DMS 273 (cell line): ENCODE measurements at regions not wholly inside any gene's neighbourhood (a gene's known extent, or its start where the extent isn't known, plus 50 kb on each side); places are given as distances from the start of the nearest gene placed in this dataset.

Source experiments
- DNase-seq: peaks from one replicate; lab custom pipeline; 2025; ENCODE audit not compliant: unreplicated experiment; lab: John Stamatoyannopoulos, UW

GRCh38 chr4:55753856-55754255, 65.7 kb upstream of the EXOC1L start:
- no peak for DNase-seq

- DNase-seq = no peak
These were observed 64.7 kb upstream of the EXOC1L start for GRCh38 chr4:55754754-55755350.

GRCh38 chr4:55756208-55756607, 63.4 kb upstream of the EXOC1L start:
- DNase-seq = no peak

GRCh38 chr4:55757356-55757952, 62.1 kb upstream of the EXOC1L start:
- peak; percentile 35 for DNase-seq

GRCh38 chr4:55758066-55758465, 61.5 kb upstream of the EXOC1L start:
- DNase-seq = peak; percentile 59

GRCh38 chr4:55758570-55758969, 61.0 kb upstream of the EXOC1L start:
- DNase-seq = peak; percentile 97

GRCh38 chr4:55762819-55763218, 56.8 kb upstream of the EXOC1L start:
- DNase-seq = peak; percentile 62

- DNase-seq = no peak
These were observed 55.6 kb upstream of the EXOC1L start for GRCh38 chr4:55763996-55764395.

- no peak for DNase-seq
These were observed 54.5 kb upstream of the EXOC1L start for GRCh38 chr4:55765070-55765469.

GRCh38 chr4:55768291-55768690, 51.3 kb upstream of the EXOC1L start:
- peak; percentile 7 for DNase-seq
